Choroid plexus epithelial cell (primary cell): ENCODE measurements at regions not wholly inside any gene's neighbourhood (a gene's known extent, or its start where the extent isn't known, plus 50 kb on each side); places are given as distances from the start of the nearest gene placed in this dataset.
"Not testable (repeated sequence)": the region's sequence is repeated elsewhere in the genome, so short reads cannot be mapped to it uniquely, and the experiment has no call there.

Source experiments
- DNase-seq: peaks from one replicate; pipeline ENCODE4 v3.0.0-alpha.2; 2010; ENCODE audit warnings: low read depth
- H3K4me3 ChIP-seq: 2 replicates; pipeline ENCODE4 v1.5.1; 2011; ENCODE audit warnings: low read depth, mild to moderate bottlenecking, control low read depth, low read length, moderate library complexity
- CTCF ChIP-seq: conservative IDR thresholded peaks from 2 replicates; pipeline ENCODE4 v1.5.1; 2011; ENCODE audit warnings: low read depth, mild to moderate bottlenecking, control low read depth, inconsistent platforms, low read length, moderate library complexity

GRCh38 chr13:98075048-98075447, 67.8 kb upstream of the FARP1 start:
- no peak for DNase-seq
- TF ChIP-seq CTCF: no peak
- H3K4me3 ChIP-seq: no peak overlapping the region

GRCh38 chr13:98076309-98076708, 66.6 kb upstream of the FARP1 start:
- DNase-seq, H3K4me3 ChIP-seq: not testable (repeated sequence)

- TF ChIP-seq CTCF: no peak
- H3K4me3 ChIP-seq: no peak overlapping the region
- DNase-seq: no peak
Observed at GRCh38 chr13:98080280-98080679, 62.6 kb upstream of the FARP1 start.

- no peak overlapping the region for H3K4me3 ChIP-seq
- peak; percentile 34 for TF ChIP-seq CTCF
- DNase-seq: peak; percentile 89
Observed at GRCh38 chr13:98083507-98083906, 59.4 kb upstream of the FARP1 start.

- H3K4me3 ChIP-seq: no peak overlapping the region
- DNase-seq: no peak
- no peak for TF ChIP-seq CTCF
Observed at GRCh38 chr13:98083936-98084335, 59.0 kb upstream of the FARP1 start.

DNA sequence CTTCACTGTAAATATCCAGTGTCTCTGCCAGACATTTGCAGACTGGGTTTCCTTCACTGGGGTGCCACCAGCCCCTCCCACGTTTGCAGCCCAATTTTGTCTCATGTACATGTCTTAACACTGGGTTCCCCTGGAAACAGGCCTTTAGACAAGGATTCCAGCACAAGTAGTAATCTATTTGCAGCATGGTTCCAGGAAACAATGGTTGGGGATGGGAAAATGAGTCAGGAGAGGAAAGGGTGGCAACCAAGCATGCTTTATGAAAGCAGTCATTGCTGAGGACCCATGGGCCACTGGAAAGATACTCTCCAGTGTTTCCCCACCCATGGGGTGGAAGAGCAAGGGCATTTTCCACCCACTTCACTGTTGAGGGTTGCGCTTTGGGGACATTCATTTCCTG, 53.6 kb upstream of the FARP1 start:
- TF ChIP-seq CTCF: no peak
- no peak overlapping the region for H3K4me3 ChIP-seq
- DNase-seq: peak; percentile 18

DNA sequence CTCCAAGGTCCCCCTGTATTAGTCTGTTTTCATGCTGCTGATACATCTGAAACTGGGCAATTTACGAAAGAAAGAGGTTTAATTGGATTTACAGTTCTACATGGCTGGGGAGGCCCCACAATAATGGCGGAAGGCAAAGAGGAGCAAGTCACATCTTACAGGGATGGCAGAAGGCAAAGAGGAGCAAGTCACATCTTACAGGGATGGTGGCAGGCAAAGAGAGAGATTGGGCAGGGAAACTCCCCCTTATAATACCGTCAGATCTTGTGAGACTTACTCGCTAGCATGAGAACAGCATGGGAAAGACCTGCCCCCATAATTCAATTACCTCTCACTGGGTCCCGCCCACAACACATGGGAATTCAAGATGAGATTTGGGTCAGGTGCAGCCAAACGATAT, 50.0 kb upstream of the FARP1 start:
- TF ChIP-seq CTCF: no peak
- H3K4me3 ChIP-seq: no peak overlapping the region
- DNase-seq: no peak
